HG03565 (cell line): ENCODE measurements at regions not wholly inside any gene's neighbourhood (a gene's known extent, or its start where the extent isn't known, plus 50 kb on each side); places are given as distances from the start of the nearest gene placed in this dataset.
"Not testable (repeated sequence)": the region's sequence is repeated elsewhere in the genome, so short reads cannot be mapped to it uniquely, and the experiment has no call there.

ENCODE experiments used
- ATAC-seq: cut with Tn5 transposase; IDR thresholded peaks from one replicate; pipeline ENCODE4 v1.9.1; 2021; ENCODE audit warnings: mild to moderate bottlenecking, moderate library complexity; ENCODE audit not compliant: unreplicated experiment

DNA sequence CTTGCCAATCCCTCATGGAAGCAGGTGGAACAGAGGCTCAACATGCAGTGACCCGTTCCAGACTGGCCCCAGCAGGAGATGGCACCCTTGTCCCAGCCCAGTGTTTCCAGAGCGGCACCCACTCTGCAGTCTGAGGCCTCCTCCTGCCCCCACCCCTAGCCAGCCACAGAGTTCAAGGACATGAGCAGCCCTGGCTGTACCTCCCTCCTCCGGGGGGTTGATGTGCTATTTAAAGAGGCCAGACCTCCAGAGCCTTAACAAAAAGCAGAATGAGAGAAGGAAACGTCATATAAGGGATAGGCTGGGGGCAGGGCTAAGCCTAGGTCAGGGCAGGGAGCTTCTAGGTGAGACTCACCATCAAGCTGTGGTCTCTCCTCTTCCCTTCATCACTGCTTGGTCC, 115.7 kb upstream of the NANOS1 start:
- ATAC-seq = no peak

DNA sequence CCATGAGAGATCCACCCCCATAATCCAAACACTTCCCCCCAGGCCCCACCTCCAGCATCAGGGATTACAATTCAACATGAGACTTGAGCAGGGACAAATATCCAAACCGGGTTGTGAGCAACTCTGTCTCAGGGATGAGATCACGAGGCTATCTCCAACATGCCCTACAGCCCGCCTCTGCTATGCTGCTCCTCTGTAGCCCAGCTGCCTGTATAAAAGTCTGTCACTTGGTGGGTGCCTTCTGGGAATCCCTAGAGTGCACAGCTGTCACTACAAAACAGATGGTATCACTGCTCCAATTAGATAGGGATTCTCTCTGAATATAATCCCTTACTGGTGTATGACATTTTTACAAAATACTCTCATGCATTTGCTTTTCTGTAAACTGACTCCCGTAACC, 114.9 kb upstream of the NANOS1 start:
- no peak for ATAC-seq

DNA sequence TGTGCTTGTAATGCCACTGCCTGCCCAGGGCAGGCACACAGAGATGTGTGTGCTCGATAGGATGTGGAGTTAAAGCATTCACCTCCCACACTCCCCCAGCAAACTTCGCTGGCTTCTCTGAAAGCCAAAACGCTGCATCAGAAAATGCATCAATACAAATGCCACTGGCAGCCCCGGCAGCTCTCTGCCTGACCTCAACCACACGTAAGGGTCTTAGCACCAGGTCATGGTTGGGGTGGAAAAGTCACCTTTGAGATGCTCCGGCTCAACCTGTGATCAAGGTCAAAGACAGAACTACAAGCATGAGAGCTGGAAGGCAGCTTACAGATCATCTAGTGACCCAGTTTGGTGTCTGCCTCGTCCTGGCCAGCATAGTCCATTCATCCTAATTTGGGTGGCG, 114.4 kb upstream of the NANOS1 start:
- no peak for ATAC-seq

DNA sequence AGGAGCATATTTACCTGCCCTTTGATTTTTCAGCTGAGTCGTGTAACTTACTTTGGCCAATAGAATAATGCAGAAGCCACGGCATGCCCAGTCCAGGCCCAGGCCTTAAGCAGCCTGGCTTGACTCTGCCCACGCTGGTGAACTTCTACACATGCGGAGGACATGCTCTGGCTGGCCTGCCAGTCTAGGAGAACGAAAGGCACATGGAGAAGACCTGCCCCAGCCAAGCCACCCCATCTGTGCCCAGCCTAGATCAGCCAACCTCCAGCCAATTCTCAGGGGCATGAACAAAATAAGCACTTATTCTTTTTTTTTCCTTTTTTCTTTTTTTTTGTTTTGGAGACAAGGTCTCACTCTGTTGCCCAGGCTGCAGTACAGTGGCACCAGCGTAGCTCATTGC, 112.7 kb upstream of the NANOS1 start:
- no peak for ATAC-seq

DNA sequence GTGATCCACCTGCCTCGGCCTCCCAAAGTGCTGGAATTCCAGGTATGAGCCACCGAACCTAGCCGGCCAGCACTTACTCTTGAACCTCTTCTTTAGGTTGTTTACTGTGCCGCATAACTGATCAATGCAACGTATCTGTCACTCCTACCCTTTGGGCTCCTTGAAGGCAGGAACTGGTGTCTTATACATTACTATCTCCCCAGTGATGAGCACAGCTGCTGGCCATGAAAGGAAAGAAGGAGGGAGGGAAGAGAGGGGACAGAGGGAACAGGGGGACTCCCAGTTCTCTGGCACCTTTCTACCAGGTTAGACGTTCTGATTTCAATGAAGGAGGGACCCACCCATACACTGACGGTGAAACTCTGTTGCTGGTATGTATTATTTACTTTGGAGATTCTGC, 111.8 kb upstream of the NANOS1 start:
- no peak for ATAC-seq

DNA sequence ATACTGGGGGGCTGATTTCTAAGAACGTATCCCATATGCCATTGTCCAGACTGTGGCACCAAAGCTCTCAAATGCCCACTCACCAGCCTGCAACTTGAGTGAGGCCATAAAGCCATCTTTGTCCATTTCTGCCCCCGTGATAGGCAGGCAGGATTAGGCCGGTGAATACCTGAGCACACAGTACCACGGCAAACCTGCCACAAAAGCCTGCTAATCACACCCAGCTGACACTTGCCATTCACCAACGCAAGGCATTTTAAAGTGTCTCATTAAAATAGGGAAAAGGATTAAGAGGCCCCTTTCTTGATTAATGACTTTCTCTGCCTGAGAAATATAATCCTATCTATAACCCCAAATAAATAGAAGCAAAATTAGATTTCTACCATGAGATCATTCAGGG, 111.4 kb upstream of the NANOS1 start:
- no peak for ATAC-seq

DNA sequence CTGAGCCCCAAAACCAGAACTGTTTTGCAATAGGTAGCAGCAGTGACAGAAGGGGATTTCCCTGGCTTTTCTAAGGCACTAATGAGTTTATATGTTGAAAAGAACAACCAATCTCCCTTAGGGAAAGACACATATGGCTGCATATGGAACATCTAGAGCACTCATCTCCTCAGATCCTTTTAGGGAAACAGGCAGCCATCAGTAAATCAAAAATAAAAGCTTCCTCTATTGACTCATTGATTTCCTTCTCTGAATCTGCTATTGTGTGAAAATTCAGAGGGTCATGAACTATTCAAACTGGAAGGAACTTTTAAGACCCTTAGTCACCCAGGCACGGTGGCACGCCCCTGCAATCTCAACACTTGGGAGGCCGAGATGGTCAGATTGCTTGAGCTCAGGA, 110.9 kb upstream of the NANOS1 start:
- ATAC-seq = no peak

DNA sequence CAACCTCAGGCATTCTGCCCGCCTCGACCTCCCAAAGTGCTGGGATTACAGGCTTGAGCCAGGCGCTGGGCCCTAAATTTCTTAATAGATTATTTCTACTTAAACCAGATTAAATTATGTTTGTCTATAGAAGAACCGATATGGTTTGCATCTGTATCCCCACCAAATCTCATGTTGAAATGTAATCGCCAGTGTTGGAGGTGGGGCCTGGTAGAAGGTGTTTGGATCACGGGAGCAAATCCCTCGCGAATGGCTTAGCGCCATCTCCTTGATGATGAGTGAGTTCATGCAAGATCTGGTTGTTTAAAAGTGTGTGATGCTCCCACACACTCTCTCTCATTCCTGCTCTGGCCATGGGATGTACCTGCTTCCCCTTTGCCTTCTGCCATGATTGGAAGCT, 109.3 kb upstream of the NANOS1 start:
- ATAC-seq = no peak

DNA sequence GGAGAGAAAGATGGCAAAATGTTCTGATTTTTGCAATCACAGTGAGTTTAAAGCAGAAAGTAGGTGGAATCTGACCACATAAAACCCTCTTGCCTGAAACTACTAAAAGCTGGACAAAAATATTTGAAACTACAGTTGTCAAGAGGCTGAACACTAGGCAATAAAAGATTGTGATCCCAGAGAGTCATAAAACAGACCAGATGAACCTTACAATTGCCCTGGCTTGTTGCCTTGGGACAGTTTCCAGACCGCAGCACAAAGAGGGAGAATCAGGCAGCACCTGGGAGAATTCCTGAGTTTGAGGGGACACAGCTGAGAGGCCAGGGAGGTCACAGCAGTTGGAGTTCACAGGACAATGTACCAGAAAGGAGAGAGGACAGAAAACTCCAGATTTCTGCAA, 107.3 kb upstream of the NANOS1 start:
- no peak for ATAC-seq

DNA sequence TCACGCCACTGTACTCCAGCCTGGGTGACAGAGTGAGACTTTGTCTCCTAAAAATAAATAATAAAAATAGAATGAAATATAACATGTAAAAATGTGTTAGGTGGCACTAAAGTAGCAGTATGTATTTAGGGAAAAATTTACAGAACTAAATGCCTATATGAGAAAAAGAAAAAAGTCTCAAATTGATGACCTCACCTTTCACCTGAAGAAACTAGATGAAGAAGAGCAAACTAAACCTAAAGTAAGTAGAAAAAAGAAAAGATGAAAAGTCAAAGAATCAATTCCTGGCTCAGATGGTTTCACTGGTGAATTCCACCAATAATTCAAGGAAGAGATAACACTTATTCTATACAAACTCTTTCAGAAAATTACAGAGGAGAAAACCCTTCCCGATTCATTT, 106.5 kb upstream of the NANOS1 start:
- ATAC-seq = no peak

DNA sequence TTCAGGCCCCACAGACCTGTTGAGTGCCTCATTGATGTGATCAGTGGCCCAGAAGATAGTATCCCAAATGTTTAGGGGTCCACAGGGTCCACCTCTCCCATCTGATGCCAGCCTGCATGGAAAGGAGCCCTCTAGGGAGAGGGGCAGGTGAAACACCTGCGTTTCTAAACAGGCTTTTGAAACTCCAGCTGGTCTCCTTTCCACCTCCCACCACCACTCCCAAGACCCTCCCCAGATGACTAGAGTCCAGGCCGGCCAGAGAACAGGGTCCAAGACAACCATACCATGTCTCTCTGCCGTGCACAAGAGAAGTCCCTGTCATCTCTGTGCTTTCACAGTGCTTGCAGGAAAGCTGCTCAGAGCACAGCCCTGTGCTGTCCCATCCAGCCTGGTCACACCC, 105.0 kb upstream of the NANOS1 start:
- ATAC-seq = no peak

DNA sequence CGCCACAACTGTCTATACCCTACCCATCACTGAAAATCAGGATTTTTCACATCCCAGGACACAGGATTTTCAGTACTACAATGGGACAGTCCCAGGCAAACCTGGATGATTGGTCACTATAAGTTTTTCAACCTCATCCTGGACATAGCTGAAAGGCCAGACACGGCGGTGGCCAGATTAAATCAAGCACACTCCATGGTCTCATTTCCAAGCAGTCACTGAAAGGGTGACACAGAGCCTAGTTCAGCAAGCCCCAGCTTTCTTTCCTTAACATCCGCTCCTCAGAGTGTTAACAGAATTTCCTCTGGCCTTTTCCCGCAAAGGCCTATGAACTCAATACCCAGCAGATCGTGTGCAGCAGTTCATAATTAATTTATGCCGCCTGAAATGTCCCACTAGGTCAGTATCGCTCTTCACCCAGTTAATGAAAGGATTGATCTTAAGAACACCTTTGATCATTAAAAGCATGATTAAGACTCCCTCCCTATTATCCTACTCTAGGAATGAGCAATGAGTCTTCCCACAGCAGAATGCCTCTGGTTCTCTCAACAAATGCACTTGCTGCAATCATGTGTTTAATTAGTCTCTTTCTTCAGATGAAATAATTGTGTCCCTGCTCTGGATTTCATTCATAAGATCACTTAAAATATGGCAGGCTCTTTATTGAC, 104.0 kb upstream of the NANOS1 start:
- no peak for ATAC-seq

DNA sequence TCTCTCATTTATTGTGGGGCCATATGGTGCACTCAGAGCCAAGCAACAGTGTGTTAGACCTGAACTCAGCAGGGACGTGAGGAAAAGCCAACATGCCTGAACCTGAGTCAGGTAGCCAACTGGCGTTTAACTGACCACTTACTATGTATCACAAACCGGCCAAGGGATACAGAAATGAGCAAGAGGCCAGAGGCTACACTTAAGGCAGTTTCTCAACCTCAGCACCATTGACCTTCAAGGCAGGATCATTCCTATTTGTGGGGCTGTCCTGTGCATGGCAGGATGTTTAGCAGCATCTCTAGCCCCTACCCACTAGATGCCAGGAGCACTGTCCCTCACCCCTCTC, 103.5 kb upstream of the NANOS1 start:
- ATAC-seq = no peak

DNA sequence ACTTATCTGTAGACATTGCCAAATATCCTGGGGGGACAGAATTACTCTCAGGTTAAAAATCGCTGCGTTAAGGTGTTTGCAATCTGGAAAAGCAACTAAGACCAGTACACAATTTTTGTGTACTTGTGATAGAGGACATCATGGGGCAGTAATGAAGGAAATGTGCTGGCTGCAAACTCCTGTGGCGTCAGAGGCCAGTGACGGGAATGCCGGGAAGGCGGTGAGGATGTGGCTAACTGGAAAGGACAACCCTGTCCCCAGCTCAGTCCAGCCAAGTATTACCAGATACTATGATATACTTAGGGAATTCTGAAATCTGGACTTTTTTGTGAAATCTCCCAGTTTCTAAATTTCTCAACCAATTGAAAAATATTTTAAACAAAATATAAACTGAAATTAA, 103.1 kb upstream of the NANOS1 start:
- no peak for ATAC-seq

DNA sequence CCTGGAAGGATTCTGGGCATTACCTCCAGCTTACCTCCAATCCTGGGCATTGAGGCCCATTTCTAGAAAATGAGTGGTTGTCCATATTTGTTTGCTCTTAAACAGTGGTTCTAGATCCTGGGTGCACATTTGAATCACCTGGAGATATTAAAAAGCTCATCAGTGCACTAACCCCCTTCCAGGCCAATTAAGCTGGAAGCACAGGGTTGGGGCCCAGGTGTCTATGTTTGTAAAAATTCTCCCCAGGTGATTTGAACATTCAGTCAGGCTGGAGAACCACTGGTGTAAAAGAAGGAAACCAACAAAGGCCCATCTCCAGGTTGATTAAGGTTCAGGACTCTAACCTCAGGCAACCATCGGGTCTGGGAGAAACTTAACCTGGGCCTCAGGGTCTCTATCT, 102.6 kb upstream of the NANOS1 start:
- ATAC-seq = no peak

DNA sequence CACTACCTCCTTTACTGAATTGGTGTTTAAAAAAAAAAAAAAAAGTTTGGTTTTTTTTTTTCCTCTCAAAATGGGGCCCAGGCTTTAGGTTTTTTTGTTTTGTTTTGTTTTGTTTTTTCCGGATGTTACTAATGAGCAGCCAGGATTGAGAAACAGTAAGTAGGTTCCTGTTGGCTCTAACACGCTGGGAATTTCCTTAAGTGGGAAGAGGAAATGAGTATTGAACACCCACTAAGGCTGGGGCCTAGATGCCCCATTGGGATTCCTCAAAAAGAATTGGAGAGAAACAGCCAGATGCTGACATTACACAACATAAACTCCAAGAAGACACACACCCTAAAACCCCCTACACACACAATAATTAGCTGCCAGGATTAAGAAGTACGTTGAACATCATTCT, 102.2 kb upstream of the NANOS1 start:
- ATAC-seq = no peak

DNA sequence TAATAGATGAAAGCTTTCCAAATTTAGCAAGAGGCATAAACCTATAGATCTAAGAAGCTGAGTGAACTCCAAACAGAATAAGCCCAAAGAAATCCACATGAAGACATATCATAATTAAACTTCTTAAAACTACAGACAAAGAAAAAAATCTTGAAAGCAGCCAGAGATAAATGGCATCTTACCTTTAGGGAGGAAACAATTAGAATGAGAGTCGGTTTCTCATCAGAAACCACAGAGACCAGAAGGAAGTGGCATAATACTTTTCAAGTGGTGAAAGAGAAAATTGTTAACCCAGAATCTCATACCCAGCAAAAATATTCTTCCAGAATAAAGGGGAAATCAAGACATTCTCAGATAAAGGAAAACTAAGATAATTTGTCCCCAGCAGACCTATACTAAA, 98.9 kb upstream of the NANOS1 start:
- no peak for ATAC-seq

DNA sequence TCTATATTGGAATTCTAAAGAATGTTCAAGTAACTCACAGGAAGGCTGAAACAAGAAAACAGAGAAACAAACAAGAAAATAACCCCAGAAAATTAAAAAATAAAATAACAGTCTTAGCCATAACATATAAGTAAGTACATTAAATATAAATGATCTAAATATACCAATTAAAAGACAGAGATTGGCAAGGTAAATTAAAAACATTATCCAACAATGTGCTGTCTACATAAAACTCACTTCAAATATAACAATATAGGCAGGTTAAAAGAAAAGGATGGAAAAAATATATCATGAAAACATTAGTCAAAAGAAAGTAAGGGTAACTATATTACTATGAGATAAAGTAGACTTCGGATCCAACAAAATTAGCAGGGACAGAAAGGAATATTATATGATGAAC, 98.1 kb upstream of the NANOS1 start:
- ATAC-seq = no peak

DNA sequence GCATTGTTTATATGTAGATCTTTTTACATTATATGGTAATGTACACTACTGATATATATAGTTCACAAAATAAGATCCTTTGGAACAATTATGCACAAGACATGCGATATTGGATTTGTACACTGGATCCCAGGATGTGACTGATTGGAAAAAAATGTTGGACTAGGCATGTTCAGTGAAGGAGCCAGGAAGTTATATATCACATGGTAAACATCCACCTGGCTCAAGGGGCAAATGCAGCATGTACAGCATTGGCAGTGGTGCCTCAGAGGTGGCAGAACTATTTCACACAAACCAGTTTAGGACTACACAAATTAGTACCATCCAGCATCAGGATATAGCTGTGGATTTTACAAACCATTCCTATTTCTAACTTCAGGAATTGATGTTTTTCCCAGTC, 97.4 kb upstream of the NANOS1 start:
- ATAC-seq = not testable (repeated sequence)

DNA sequence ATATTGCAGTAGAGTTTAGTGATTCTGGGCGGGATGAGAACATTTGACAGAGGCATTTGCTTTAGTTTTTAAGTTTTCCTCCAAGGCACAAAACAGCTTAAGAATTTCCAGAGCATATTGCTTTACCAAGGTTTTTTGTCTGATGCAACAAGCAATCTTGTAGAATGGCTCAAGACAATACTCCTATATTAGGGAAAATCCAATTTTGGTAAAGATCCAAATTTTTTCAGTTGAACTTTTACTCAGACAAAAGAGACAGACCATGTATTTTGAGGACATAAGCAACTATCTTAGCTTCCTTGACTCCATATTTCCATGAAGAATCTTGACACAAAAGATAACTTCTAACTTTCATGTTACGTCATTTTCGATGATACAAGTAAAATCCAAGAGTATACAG, 92.3 kb upstream of the NANOS1 start:
- no peak for ATAC-seq

DNA sequence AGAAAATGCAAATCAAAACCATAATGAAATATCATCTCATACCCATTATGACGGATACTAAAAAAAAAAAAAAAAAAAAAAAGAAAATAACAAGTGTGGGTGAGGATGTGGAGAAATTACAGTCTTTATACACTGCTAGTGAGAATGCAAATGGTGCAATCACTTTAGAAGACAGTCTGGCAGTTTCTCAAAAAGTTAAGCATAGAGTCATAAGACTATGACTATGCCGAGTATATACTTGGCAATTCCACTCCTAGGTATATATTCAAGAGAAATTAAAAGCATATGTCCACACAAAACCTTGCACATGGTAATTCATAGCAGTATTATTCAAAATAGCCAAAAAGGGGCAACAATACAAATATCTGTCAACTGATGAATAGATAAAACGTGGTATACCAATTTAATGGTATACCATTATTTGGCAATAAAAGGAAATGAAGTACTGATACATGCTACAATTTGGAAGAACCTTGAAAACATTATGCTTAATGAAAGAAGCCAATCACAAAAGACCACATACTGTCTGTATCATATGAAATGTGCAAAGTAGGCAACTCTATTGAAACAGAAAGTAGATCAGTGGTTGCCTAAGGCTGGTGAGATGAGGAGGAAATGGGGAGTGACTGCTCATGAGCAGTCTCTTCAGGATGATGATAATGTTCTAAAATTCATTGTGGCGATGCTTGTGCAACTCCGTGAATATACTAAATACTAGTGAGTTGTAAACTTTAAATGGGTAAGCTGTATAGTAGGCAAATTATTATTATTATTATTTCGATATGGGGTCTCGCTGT, 90.1 kb upstream of the NANOS1 start:
- no peak for ATAC-seq

DNA sequence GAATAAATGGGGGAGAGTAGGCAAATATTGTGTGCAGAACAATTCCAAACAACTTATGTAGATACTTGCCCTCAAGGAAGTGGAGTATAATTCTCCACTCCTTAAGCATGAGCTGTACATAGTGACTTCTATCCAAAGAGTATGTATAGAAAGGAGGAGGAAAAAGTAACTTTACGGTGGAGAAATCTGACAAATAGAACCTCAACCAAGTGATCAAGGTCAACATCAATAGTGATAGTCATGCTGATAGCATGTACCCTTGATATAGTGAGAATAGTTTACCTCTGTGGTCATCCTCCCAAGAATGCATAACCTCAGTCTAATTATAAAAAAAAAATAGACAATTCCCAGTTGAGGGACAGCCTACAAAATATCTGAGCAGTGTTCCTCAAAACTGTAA, 89.1 kb upstream of the NANOS1 start:
- ATAC-seq = no peak

DNA sequence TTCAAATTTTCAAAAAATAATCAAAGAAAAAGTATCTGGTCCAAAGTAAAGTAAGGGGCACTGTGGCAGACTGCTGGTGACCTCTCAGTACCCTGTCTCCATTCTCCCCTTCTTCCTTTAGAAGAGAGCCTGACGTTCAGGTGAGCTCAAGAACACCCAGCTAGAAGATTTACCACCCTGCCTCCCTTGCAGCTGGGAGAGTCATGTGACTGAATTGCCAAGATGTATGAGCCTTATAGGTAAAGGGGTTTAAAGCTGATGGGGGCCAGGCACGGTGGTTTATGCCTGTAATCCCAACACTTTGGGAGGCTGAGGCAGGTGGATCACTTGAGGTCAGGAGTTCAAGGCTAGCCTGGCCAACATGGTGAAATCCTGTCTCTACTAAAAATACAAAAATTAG, 86.3 kb upstream of the NANOS1 start:
- no peak for ATAC-seq
